Activated CD4-positive, CD25-positive, alpha-beta regulatory T cell (primary cell): ENCODE measurements at regions not wholly inside any gene's neighbourhood (a gene's known extent, or its start where the extent isn't known, plus 50 kb on each side); places are given as distances from the start of the nearest gene placed in this dataset.

Source experiments
- DNase-seq, 4 experiments: peaks; one replicate each; lab custom pipeline; 2025; lab: John Stamatoyannopoulos, UW

DNA sequence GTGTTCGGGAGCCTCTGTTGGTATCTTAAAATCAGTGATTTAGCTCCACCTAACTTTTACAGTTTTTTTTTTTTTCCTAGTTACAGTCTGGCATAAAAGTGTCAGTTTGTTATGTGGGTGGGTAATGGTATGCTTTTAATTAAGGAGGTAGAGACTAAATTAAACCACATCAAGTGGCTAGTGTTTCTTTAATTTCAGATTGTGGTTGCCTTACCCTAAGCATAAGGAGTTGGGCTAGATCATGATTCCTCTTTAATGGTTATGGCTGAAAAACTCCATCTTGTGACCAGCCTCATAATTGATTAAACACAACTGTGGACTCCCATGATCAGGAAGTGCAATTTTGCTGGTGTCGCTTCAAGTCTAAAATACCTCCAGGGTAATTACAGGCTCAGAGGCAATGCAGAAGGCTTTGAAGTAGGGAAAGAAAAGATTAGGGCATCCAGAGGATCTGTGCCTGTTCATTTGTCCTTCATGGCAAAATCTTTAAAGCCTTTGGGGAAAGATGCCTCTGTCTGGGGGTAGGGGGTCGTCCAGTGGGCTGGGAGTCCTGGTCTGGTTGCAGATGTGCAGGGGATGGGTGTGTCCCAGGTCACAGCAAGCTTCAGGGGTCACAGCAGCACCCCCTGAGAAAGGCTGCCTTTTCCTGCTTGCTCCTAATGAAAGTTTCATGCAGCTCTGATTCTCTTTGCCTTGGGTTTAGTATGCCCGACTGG lies 579.2 kb downstream of the BCL11A start:
- DNase-seq, result no peak

DNA sequence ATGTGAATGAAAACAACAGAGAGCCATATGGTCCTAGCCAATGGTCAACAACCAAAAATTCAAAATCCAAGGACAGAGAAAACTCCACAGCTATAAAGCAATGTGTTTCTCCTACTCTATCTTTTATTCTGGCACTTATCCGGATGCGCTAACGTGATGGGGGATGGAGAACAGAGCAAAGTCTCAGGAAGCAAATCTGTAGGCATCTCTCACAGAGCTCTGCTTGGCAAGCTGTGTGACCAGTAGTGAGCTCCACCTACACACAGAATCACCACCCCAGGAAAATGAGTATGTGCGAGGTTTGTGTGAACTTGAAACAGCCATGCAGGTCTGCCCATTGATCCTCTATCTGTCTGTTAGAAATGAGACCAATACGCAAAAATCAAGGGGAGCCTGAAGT lies 584.3 kb downstream of the BCL11A start:
- no peak for DNase-seq

DNA sequence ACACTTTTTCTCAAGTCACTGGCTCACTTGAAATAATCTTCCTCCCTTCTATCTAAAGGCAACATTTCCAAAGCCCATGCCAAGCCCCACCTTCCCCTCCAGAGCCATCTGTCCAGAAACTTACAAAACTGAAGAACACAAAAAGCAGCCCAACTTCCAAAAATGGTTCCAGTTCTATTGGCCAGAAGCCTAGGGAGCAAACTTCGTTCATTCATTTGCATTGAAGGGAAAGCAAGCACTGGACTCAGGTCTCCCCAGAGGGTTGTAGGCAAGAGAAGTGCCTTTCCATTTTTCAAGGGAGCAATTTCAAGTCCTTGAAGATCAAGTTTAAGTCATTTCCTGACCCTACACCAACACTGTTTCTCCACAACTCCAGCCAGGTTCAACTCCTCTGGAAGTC lies 585.0 kb downstream of the BCL11A start:
- no peak for DNase-seq

DNA sequence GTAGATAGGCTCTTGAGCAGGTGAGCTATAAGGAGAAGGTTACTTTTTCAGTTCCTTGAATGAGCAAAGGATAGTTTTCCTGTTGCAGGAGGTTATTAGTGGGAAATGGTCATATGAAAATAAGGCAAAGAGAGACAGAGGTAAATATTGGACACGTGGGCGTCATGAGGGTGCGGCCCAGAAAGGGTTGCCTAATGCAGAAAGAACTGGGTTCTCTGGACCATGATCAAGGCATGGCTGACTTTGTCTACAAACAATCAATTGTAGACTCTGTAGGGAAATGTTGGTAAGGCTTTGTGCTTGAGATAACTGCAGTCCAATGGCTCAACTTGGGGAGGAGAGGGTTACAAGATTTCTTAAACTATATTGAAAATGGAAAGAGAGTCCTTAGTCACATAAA lies 585.8 kb downstream of the BCL11A start:
- DNase-seq, result no peak

DNA sequence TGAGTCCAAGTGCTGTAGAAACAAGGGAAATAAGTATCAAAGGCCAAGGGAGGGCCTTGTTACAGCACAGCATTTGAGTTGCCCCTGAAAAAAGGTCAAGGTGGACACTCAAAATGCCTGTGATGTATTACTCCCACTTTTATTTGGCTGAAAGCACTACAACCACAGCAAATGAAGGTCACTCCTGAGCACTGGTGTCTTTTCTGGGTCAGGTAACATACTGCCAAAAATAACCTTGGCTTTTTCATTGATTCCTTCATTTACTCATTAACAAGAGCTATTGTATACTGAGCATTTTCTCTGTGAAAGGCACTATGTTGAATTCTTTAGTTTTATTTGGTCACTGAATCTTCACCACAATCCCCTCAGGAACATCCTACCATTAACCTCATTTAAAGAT lies 590.3 kb downstream of the BCL11A start:
- no peak for DNase-seq

DNA sequence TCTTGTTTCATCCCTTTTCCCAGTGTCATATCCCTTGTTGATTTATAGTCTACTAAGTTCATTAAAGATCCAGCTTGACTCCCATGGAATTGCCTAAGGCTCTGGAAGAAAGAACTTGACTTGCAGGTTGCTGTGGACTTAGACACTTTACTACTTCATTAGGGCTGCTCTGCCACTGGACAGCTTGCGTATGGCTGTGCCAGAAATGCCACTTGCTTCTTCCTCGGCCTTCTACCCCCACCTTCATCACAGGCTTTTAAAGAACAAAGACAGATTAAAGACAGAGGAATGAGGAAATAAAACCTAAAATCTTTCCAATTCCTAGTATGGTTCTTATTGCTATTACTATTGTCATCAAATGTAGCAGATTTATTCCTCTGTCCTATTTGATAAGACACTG lies 591.7 kb downstream of the BCL11A start:
- no peak for DNase-seq

DNA sequence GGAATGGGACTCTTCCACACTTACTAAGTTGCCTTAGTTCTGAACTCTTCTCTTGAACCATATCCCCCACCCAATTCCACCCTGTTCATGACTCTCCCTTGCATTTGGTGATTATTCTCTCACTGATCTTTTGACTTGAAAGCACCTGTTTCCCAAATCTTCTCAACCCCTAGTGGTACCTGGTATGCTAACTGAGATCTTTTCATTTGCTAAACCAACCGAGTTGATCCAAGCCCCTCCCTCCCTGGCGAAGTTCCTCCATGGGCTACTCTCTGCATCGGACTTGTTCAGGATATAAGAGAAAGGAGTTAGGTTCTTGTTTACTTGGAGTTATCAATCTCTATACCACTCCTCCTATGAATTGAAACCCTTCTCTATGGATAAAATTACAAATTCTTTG lies 593.5 kb downstream of the BCL11A start:
- no peak for DNase-seq

DNA sequence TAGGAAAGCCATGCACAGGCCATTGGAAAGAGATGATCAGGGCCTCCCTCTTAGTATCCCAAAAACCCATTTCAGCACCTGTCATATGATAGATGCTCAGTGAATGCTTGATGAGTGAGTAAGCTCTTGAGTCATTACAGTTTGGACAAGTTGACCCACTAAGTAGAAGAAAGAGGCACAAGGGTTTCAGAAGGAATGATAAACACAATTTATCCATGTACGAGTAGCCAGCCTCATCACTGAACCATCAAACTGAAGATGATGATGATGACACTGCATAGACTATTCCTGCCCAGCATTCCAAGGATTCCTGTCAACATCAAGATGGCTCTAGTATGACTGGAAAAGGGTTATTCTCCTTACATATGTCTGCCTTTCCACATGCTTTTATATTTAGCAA lies 596.0 kb downstream of the BCL11A start:
- no peak for DNase-seq

DNA sequence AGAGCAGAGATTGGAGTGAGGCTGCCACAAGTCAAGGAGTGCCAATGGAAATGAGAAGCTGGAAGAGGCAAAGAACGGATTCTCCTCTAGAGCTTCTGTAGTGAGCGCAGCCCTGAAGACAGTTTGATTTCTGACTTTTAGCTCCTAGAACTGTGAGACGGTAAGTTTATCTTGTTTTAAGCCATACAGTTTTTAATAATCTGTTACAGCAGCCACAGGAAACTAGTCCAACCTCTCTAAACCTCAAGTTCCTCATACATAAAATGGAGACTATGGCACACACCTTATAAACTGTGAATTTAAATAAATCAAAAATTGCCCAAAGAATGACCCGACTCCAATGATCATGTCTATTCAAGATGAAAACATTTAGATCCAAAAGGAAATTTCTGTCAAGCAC lies 596.5 kb downstream of the BCL11A start:
- no peak for DNase-seq

DNA sequence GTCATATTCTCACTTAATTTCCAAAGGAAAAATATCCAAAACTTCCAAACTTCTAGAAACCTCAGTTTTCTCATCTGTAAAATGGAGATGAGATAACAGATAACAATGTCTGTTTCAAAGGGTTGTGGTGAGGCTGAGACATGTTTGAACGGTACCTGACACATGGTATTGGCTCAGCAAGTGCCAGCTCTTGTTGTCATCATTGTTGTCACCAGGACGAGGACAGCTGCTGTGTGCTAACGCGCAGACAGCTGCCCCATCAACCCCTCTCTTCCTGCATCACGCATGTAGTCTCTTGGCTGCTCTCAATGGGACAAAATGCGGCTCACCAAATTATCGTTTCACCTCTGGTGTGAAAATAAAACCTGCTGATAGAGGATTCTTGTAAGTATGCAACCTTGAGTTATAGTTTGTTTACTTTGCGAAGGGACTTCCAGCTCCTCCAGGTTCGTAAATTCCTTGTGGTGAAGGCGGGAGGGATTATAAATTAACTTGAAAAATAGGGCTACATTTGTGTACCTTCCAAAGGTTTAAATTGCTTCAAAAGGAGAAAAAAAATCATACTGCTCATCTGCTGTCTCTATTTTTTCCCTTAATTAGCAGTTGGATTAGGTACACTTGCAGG lies 605.4 kb downstream of the BCL11A start:
- DNase-seq, result no peak

DNA sequence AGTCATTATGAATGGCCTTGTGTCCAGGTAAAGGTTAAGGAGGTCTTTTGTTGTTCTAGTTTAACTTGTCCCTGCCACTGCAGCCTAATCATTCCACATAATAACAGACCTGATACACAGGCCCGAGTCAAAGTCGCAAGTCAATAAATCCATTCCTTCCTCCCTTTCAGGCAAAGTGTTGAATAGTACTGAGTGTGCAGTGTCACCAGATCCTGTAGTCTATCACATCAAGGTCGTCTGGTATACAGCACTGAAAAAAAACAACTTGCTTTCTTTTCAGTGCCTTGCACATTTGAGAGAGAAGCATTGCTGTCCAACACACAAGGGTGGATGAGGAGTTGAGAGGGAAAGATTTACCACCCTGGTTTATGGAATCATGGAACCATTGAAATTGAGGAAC lies 606.2 kb downstream of the BCL11A start:
- no peak for DNase-seq

DNA sequence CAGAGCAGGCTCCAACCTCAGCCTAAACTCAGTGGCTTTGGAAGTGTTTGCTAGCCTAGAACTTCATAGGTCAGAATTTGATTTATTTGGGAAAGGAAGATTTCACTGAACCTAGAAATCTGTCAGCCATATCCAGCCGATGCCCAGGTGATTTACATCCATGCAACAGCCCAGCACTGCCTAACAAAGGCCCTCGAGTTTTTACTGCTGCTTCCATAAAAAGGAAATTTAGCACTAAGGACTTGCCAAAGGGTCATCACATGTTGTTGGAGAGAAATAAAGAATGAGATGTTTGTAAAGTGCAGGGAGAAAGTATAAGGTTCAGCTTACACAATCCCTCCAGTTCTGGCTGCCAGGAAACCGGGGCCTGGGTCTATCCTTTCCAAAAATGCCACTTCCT lies 614.2 kb downstream of the BCL11A start:
- no peak for DNase-seq

DNA sequence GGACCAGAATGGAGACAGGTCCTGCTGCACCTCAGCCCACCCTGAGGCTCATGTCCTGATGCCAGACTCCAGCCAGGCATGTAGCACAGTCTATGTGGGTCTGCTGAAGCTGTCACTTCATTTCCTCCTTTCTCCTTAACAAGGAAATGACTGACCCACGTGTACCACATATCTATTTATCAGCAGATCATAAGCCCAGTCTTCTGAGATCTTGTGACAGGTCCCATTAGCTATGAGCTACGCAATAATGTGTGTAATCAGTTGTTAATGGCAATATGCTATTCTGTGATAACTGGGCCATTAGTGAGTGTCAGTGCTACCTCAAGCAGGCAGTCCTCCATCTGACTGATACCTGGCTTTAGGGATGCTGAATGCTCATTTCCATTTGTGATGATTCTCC lies 615.3 kb downstream of the BCL11A start:
- no peak for DNase-seq

DNA sequence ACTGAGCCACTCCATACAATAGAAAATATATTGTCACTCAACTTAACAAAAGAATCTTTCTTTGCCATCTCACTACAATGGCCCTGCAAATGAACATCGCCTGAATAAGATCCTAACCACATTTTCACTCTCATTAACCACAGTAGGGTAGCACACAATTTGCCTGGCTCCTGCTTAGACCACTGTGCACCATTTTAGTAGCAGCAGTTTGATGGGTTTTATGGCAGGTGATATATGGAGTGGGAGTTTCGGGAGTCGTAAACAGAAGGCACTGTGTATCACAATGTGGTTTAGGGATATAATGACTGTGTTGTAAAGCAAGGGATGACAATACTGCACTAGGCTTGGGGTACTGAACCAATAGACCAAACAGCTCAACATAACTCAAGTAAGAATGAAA lies 617.4 kb downstream of the BCL11A start:
- no peak for DNase-seq

DNA sequence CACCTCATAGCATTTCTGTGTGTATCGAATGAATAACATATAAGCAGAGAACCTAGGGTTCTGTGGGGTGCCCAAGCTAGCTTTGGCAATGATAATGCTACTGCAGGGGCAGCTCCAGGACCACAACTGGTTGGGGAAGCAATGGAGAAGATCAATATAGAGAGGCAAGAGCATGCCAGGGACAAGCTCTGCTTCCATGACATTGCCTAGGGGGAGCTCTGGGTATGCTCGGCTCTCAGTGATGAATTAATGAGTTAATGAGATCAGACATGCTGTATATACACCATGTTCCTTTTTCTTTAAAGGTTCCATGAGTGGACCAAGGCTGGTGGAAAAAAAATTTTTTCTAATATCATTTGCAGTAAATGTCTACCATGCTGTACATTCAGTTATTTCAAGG lies 618.4 kb downstream of the BCL11A start:
- DNase-seq, result no peak

DNA sequence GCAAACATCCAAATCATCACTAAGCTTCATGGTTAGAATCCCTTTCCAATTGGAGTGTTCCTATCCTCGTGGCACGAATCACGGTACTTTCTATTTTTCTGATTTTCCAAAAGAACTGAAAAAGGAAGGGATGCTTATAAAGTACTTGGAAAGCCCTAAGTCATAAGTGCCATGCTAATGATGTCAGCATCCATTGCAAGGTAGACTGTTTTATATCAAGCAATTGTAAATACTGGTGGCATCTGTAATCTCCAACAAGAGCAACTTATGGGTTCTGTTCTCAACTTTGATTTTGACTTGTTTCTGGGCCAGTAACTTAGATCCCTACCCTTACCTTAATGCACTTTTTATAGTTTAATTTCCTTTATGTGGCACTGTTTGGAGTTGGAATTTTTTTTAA lies 619.5 kb downstream of the BCL11A start:
- no peak for DNase-seq

DNA sequence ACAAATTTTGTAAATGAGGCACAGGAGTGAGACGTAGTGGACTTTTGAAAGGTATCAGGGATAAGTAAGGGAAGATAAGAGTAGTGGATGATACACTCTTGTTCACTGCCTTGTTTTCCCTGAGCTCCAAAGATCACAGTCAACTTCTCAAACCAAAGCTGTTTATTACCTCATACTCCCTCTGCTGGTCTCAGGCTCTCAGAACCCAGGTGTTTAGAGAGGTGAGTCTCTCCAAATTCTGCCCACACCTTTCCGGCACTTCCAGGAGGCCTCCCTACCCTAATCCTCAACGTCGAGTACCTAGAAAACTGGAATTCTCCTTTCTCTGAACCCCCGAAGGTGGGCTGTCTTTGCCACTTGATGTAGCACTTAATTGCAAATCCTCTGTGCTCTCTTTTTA lies 621.1 kb downstream of the BCL11A start:
- DNase-seq, result no peak

DNA sequence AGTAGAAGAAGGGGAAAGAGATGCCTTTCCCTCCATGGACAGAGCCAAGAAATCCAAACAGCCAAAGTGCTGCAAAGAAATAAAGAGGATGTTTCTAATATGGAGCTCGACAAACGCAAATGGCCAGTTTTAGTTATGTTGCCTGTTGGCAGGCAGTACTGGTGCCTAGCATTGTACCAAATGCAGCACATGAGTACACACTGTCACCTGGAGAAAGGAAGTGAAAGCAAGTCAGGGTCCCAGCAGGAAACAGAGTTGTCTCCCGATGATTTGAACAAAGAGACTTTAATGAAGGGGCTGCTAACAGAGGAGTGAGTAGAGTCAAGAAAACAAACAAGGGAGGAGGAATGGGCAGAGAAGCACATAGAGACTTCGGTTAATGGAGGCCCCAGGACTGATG lies 623.0 kb downstream of the BCL11A start:
- no peak for DNase-seq

DNA sequence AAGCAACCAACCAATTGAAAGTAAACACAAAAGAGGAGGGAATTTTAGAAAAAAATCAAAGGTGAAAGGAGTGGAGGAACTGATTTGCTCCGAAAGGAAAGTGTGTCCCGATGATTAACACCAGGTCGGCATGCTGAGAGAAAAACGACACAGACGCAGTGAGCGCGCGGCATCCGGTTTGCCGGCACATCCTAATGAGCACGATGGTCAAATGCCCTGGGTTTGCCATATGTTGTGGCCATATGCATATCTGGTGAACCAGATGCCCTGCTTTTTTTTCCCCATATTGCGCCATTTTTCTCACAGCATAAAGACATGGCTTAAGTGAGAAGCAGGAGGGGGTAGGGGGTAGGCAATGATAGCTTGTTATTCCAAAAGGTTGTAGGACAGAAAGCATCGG lies 626.7 kb downstream of the BCL11A start:
- DNase-seq, result no peak

DNA sequence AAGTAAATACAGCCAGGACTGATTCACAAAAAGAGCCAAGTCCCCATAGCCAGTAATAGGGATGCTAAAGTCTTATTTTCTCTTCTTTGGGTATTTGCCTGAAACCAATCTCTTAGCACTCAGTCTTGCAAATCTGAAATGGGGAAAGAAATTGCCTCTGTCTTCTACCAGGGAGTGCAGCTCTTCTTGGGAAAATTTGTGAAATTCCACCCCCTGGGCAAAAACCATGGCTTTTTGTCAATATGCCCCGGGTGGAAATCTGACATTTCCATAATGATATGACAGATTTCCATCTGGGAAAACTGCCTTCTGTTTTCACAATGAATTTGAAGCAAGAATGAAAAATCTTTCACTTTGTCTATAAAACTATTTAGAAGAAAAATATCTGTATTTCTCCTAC lies 628.1 kb downstream of the BCL11A start:
- DNase-seq, result no peak

DNA sequence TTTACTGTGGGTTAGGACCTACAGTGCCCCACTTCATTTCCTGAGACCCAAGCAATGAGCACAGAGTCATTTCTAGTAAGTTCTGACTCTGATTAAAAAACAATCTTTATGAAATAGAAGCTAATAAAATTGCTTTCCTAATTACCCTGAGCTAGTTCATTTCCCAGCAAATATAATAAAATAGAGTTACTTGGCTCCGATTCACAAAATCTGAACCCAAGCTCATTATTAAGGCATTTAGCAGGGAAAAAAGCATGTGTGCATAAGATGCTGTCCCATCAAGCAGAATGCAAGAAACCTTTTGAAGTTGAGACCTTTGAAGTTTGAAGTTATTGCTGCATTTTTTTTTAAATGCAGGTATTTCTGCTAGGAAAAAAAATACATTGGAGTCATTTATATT lies 629.1 kb downstream of the BCL11A start:
- DNase-seq, result no peak

DNA sequence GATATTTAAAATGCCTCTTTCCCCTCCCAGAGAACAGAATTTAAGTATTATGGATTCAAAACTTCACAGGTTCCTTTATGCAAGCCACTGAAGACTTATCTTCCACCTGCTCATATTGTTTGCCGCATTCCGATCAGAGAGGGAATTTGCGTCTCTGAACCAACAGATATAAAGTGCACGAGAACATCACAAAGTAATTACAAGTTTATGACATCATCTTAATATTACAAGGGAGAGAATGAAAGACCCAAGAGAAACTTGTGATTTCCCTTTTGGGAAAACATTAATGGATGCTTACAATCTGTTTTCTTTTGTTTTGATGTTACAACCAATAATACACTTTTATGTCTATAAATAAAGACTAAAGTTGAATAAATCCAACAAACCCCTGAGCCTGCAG lies 631.0 kb downstream of the BCL11A start:
- DNase-seq, result no peak

DNA sequence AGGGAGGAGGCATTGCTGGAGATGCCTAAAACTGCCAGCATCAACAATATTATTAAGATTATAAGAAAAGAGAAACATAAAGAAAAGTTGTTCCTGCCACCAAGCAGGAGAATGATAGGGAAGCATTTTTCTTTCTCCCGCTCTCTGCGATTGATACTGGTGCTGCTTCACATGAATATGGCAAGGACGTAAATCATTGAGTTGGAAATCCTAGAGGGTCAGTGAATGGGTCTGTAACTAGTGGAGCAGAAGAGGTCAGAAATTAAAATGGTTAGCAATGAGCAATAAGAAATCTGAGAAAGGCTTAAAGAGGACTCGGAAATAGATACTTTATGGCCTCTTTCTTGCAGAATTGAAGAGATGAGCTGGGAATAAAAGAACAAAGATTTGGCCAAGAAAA lies 631.7 kb downstream of the BCL11A start:
- DNase-seq, result no peak

DNA sequence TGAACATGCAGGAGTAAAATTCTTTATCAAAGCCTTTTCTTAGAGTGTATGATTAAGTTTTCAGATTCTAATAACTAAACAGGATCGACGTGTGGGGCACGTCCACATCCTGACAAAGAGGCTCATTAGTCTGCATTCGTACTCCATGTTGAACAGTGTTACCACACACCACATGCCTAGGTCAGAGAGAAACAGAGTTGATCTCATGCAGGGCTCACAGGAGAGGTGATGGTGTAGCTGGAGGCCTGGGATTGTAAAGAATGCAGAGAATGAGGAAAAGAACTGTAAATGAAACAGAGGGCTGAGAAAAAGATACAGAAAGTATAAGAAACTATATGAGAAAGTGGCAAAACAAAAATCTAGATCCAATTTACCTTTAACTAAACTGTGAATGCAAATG lies 632.5 kb downstream of the BCL11A start:
- DNase-seq, result no peak
